Amniotic epithelial cell (primary cell): ENCODE measurements at regions not wholly inside any gene's neighbourhood (a gene's known extent, or its start where the extent isn't known, plus 50 kb on each side); places are given as distances from the start of the nearest gene placed in this dataset.
A peak's percentile ranks its signal among the peaks of the same experiment; 100 is the strongest.

ENCODE experiments used
- DNase-seq: peaks from one replicate; pipeline ENCODE4 v3.0.0-alpha.2; 2010; ENCODE audit warnings: low read depth

DNA sequence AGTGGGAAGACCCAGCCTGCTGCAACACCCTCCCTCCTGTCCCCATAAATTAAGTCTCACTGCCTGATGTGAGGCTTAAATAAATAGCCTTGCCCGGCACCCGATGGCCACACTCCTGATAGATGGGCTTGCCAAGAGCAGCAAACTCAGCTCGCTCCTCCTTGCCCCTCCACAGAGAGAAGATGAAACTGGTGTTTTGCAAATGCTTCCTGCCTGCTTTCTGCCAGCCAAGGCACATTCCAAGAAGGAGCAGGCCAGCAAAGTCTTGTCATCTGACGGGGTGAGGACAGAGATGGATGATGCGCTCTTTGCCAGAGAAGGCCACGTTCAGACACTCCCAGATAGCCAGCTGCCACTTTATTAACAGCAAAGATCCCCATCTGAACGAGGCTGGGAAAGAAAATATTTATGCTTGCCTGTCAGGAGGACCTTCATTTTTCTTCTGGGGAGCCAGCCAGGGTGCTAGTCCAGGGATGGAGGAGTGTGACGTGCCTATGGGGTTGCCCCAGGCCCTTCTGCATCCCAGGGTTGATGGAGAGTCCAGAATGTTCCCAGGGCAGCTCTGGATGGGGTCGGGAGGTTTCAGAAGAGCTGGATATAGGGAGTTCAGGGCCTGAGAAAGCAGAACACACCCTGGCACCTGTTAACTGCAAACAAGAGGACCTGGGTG, 265.4 kb downstream of the FOXD2 start:
- DNase-seq: no peak

DNA sequence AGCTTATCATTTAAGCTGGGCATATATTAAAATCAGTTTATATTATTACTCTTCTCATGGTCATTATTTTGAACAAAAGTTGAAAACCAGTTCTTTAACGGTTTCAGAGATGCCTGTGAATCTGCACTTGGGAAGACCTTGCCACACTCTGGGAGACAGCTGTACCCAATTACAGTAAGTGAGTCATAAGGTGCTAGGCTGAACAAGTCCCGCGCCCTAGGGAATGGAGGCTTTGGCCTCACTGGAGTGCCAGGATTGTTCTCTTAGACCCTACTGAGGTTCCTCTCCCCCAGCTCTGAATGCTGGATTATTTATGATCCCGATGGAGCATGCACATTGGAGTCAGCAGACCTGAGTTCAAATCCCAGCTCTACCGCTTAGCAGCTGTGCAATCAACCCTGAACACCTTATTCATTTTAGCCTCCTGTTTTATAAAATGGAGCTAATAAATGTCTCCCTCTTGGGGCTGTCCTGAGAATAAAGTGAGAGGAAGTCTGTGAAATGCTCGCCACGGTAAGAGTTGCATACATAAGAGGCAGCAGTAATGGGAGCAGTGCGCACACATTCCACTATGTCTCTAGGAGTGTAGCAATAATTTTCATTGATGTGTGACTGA, 266.2 kb downstream of the FOXD2 start:
- peak; percentile 8 for DNase-seq

DNA sequence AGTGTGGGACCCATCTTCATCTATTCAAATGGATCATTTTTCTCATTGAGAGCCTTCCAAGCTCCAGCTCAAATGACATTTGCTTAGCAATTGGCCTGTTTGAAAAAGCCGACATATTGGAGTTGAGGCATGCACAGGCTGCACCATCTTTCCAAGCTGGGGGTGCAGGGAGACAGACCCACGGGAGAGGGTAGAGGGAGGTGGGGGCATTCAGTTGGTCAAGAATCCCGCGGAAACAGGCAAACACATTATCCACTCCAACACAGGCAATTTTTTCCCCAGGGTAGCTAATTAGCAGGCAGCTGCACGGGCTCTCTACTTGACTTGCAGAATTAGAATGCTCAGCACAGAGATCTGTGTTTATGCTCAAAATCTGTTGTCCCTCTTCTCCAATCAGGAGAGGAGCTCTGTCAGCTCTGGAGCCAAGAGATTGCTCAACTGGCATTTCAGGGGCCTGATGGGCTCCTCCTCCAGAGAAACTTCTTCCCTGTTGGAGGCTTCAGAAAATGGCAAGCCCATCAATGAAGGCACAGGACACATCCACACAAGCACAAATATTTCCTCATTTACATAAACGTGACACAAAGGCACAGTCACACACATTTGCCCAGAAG, 267.8 kb downstream of the FOXD2 start:
- DNase-seq: no peak

DNA sequence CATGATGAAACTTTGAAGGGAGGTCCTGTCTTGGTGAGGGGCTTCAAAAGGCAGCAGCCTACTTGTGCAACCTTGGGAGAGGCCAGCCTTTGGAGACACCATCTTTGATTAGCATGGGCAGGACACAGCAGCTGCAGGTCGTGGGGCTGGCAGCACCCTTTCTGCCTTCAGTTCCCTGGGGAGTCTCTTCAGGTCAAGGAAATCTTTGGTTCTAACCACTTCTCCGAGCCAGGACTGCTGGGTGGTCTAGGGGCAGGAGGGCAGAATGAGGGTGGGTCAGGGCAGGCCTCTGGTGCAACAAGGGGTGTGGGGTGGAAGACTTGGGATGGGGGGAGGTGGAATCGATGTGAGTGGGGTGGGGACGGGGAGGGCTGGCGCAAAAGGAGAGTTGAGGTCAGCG, 269.7 kb downstream of the FOXD2 start:
- no peak for DNase-seq

DNA sequence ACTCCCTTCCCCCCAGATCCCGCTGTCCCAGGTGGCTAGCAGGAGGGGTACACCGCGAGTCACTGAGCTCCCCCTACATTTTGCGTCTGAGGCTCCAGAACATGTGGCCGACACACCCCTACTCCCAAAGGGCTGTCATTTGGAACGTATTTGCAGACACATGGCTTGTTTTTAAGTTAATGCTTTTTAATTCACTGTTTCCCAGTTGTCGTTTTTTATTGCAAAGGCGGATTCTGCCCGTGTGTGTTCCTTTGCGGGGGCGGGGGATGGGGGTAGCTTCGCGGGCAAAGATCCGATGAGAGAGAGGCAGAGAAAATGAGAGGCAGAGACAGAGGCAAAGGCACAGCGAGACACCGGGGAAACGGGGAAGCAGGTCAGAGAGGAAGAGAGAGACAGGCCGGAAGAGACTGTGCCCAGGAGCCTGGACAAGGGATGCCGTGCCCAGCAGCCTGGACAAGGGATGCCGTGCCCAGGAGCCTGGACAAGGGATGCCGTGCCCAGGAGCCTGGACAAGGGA, 270.2 kb downstream of the FOXD2 start:
- no peak for DNase-seq

DNA sequence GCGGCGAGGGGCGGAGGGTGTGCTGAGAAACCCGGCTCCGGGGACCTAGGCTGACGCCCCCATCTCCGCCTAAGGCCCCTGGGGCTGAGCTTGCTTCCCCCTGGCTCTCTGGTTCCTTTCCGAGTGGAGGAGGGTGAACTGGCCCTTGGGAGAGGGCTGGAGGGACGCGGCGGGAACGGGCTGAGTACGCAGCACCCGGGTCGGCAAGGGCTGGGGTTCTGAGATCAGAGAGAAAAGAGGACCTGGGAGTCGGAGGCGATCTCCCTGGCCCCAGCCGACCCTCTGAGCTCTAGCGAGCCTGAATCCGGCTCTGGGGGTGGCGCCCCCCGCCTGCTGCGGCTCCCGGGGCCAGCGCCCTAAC, 270.8 kb downstream of the FOXD2 start:
- DNase-seq: no peak

DNA sequence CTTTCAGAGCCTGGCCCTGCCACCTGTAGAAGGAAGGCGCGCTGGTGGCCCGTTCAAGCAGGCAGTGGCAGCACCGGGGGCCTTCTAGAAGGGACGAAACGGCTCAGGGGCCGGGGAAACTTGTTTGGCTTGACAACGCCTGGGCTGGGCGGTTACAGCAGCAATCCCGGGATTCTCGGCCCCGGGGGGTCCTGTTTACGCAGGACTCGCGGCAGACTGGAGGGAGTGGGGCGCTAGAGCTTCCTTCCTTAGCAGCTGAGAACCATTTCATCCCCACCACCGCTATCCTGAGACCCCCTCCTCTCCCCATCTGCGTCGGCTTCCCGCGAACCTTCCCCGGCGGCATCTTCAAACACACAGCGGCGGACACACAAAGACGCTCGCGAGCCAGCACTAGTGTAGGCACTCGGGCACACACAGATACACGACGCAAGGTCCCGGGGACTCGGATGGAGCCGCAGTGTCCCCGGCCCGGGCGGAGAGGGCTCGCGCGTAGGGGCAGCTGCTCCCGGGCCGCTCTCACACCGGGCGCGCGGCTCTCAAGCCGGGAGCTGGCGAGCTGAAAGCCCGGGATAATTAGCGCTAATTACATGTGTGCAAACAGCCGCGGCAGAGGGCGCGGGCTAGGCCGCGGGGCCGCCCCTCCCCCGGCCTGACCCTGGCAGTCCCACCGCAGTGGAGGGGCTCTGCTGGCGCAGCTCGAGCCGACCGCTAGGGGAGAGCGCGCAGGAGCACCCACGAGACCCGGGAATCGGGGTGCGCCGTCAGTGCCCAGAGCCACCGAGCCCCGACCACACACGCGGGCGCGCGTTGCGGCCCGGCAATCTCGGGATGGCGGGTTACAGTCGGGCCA, 271.4 kb downstream of the FOXD2 start:
- no peak for DNase-seq

DNA sequence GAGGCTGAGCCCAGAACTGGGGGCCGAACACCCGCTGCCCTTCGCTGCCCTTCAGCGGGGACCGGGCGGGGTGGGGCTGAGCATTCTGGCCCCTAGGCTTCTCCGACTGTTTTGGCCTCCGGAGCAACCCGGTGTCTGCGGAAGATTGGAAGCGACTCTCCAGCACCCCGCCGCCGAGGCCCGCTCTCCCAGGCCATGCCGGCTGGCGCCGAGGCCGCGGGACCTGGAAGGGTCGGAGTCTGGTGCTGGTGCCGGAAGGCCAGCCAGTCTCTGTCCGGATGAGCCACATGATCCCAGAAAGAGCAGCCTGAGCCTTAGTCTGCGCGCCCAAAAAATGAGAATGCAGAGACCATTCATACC, 272.0 kb downstream of the FOXD2 start:
- DNase-seq: no peak

DNA sequence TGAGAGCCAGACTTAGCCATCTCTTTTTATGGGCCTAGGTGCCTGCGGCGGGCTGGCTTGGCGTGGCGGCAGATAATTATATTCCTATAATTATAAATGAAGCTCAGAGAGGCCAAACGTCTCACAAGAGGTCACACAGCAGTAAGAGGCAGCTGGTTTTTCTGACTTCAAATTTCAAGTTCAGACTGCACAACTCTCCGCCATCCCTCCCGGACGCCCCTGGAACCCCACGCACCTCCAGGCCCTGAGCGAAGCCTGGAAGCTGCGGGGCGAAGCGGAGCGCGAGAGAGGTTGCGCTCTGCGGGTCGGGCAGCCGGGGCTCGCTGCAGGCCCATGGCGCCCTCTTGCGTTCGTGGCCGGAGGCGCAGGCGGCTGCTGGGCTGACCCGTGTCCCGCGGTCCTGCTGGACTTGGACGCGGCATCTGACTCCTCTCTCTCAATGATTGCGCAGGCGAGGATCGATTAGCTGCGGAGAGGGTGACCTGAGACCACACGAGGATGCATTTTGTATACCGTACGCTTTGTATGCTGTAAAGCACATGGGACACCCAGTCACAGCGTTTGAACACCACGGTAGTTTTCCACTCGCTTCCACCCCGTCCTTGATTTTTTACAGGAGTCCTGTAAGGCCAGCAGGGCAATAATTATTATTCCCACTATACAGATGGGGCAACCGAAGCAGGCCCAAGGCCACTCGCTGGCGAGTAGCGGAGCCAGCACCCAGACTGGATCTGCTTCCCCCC, 272.7 kb downstream of the FOXD2 start:
- DNase-seq: peak; percentile 13
